GM23338 (cell line): ENCODE measurements at regions not wholly inside any gene's neighbourhood (a gene's known extent, or its start where the extent isn't known, plus 50 kb on each side); places are given as distances from the start of the nearest gene placed in this dataset.

Experiments used
- ATAC-seq: fragments of 200-7000 bp; cut with Tn5 transposase; 3 replicates; pipeline ENCODE4 v1.9.1; 2020
- DNase-seq: peaks from one replicate; pipeline ENCODE4 v3.0.0-alpha.2; 2015; ENCODE audit warnings: low spot score
- H2AFZ ChIP-seq: fragments of 200-600 bp; sonication (generic); 2 replicates; pipeline ENCODE4 v1.8.0; 2016; ENCODE audit warnings: antibody characterized with exemption, mild to moderate bottlenecking, moderate library complexity
- H3F3A ChIP-seq: fragments of 200-600 bp; sonication (generic); replicated peaks from 2 replicates; pipeline ENCODE4 v1.8.0; 2017; ENCODE audit warnings: antibody characterized with exemption, mixed run types, low read depth
- H3K27ac ChIP-seq: fragments of 200-600 bp; sonication (generic); 2 replicates; pipeline ENCODE4 v1.6.1; 2016; ENCODE audit warnings: low read depth
- H3K27me3 ChIP-seq: fragments of 200-600 bp; sonication (generic); 2 replicates; pipeline ENCODE4 v1.8.0; 2016; ENCODE audit warnings: mild to moderate bottlenecking, mixed run types, moderate library complexity; ENCODE audit not compliant: insufficient read depth
- H3K36me3 ChIP-seq: fragments of 200-600 bp; sonication (generic); 2 replicates; pipeline ENCODE4 v1.8.0; 2016; ENCODE audit warnings: mild to moderate bottlenecking; ENCODE audit not compliant: insufficient read depth
- H3K4me1 ChIP-seq: fragments of 200-600 bp; sonication (generic); 2 replicates; pipeline ENCODE4 v1.8.0; 2016; ENCODE audit warnings: mild to moderate bottlenecking, moderate library complexity; ENCODE audit not compliant: insufficient read depth
- H3K4me2 ChIP-seq: fragments of 200-600 bp; sonication (generic); 2 replicates; pipeline ENCODE4 v1.7.1; 2017; ENCODE audit warnings: mixed run types
- H3K4me3 ChIP-seq: fragments of 200-600 bp; sonication (generic); 2 replicates; pipeline ENCODE4 v1.6.1; 2016; ENCODE audit warnings: mixed run types
- H3K79me2 ChIP-seq: fragments of 200-600 bp; sonication (generic); replicated peaks from 2 replicates; pipeline ENCODE4 v1.8.0; 2017; ENCODE audit warnings: mild to moderate bottlenecking; ENCODE audit not compliant: insufficient read depth
- H3K9me2 ChIP-seq: fragments of 200-600 bp; sonication (generic); 2 replicates; pipeline ENCODE4 v1.8.0; 2017; ENCODE audit not compliant: insufficient read depth
- H4K20me1 ChIP-seq: fragments of 200-600 bp; sonication (generic); replicated peaks from 2 replicates; pipeline ENCODE4 v1.8.0; 2017; ENCODE audit warnings: mild to moderate bottlenecking; ENCODE audit not compliant: insufficient read depth
- H3K27ac Mint-ChIP-seq: 2 replicates; pipeline ENCODE4 v1.8.0; 2020; ENCODE audit warnings: inconsistent platforms, mild to moderate bottlenecking, moderate library complexity, mixed read lengths
- H3K27me3 Mint-ChIP-seq: 3 replicates; pipeline ENCODE4 v1.8.0; 2022; ENCODE audit warnings: low read depth, mild to moderate bottlenecking, moderate library complexity, mixed read lengths, inconsistent platforms; ENCODE audit not compliant: insufficient read depth, poor library complexity
- H3K36me3 Mint-ChIP-seq: 3 replicates; pipeline ENCODE4 v1.8.0; 2021; ENCODE audit warnings: low read depth, mild to moderate bottlenecking, inconsistent platforms, moderate library complexity, mixed read lengths
- H3K4me1 Mint-ChIP-seq: 3 replicates; pipeline ENCODE4 v1.8.0; 2020; ENCODE audit warnings: mild to moderate bottlenecking, inconsistent platforms, mixed read lengths
- H3K4me3 Mint-ChIP-seq: 3 replicates; pipeline ENCODE4 v1.8.0; 2021; ENCODE audit warnings: moderate library complexity, mild to moderate bottlenecking, inconsistent platforms, mixed read lengths
- H3K9me3 Mint-ChIP-seq: 3 replicates; pipeline ENCODE4 v1.8.0; 2020; ENCODE audit warnings: moderate library complexity, mild to moderate bottlenecking, inconsistent platforms, mixed read lengths
- CREB1 ChIP-seq: fragments of 250-450 bp; sonication (Bioruptor Pico); IDR thresholded peaks from 2 replicates; pipeline ENCODE4 v1.5.0; 2020; ENCODE audit warnings: low read depth, mild to moderate bottlenecking, moderate library complexity
- EZH2 ChIP-seq: fragments of 200-600 bp; sonication (generic); IDR thresholded peaks from one replicate; pipeline ENCODE4 v1.8.0; 2017; ENCODE audit warnings: antibody characterized with exemption, mild to moderate bottlenecking, low read depth; ENCODE audit not compliant: unreplicated experiment
- EZH2phosphoT487 ChIP-seq: fragments of 200-600 bp; sonication (generic); IDR thresholded peaks from one replicate; pipeline ENCODE4 v1.8.1; 2018; ENCODE audit warnings: antibody characterized with exemption; ENCODE audit not compliant: unreplicated experiment
- JUNB ChIP-seq: IDR thresholded peaks from one replicate; pipeline ENCODE4 v1.6.1; 2016; ENCODE audit warnings: antibody characterized with exemption; ENCODE audit not compliant: unreplicated experiment
- NANOG ChIP-seq: IDR thresholded peaks from 2 replicates; pipeline ENCODE4 v1.6.1; 2016; ENCODE audit warnings: antibody characterized with exemption, borderline replicate concordance
- ZNF114 ChIP-seq: fragments of 250-450 bp; sonication (Bioruptor Pico); IDR thresholded peaks from 2 replicates; pipeline ENCODE4 v1.5.0; 2020; ENCODE audit warnings: mild to moderate bottlenecking, moderate library complexity
- ZNF331 ChIP-seq: fragments of 250-450 bp; sonication (Bioruptor Pico); IDR thresholded peaks from 2 replicates; pipeline ENCODE4 v1.5.0; 2020; ENCODE audit warnings: low read depth, mild to moderate bottlenecking, moderate library complexity
- TF ChIP-seq, protein P1 (sequence below): IDR thresholded peaks from one replicate; pipeline ENCODE4 v1.6.1; 2018; ENCODE audit warnings: antibody characterized with exemption; ENCODE audit not compliant: unreplicated experiment
- TF ChIP-seq, protein P2 (sequence below): fragments of 250-450 bp; sonication (Bioruptor Pico); IDR thresholded peaks from 2 replicates; pipeline ENCODE4 v1.5.0; 2020; ENCODE audit warnings: mild to moderate bottlenecking, moderate library complexity

GRCh38 chr1:96207936-96208335 is 513.6 kb upstream of the PTBP2 start:
- Histone ChIP-seq H2AFZ (no peak overlapping the region), H3K27ac (no peak overlapping the region), H4K20me1 (no peaks in the 10 kb centered on the region), H3F3A (no peaks in the 10 kb centered on the region), H3K4me2 (no peak overlapping the region), H3K4me3 (no peak overlapping the region), H3K36me3 (no peaks in the 10 kb centered on the region), H3K9me2 (peaks cover 7% of the 10 kb centered on the region), H3K27me3 (no peaks in the 10 kb centered on the region), H3K4me1 (no peaks in the 10 kb centered on the region), H3K79me2 (no peaks in the 10 kb centered on the region)
- H3K36me3 Mint-ChIP-seq: no peaks in the 10 kb centered on the region
- DNase-seq (no peak), ATAC-seq (no peak)
- TF ChIP-seq, protein P1, sequence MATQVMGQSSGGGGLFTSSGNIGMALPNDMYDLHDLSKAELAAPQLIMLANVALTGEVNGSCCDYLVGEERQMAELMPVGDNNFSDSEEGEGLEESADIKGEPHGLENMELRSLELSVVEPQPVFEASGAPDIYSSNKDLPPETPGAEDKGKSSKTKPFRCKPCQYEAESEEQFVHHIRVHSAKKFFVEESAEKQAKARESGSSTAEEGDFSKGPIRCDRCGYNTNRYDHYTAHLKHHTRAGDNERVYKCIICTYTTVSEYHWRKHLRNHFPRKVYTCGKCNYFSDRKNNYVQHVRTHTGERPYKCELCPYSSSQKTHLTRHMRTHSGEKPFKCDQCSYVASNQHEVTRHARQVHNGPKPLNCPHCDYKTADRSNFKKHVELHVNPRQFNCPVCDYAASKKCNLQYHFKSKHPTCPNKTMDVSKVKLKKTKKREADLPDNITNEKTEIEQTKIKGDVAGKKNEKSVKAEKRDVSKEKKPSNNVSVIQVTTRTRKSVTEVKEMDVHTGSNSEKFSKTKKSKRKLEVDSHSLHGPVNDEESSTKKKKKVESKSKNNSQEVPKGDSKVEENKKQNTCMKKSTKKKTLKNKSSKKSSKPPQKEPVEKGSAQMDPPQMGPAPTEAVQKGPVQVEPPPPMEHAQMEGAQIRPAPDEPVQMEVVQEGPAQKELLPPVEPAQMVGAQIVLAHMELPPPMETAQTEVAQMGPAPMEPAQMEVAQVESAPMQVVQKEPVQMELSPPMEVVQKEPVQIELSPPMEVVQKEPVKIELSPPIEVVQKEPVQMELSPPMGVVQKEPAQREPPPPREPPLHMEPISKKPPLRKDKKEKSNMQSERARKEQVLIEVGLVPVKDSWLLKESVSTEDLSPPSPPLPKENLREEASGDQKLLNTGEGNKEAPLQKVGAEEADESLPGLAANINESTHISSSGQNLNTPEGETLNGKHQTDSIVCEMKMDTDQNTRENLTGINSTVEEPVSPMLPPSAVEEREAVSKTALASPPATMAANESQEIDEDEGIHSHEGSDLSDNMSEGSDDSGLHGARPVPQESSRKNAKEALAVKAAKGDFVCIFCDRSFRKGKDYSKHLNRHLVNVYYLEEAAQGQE: no peak
- TF ChIP-seq NANOG: no peak
- TF ChIP-seq, protein P2, sequence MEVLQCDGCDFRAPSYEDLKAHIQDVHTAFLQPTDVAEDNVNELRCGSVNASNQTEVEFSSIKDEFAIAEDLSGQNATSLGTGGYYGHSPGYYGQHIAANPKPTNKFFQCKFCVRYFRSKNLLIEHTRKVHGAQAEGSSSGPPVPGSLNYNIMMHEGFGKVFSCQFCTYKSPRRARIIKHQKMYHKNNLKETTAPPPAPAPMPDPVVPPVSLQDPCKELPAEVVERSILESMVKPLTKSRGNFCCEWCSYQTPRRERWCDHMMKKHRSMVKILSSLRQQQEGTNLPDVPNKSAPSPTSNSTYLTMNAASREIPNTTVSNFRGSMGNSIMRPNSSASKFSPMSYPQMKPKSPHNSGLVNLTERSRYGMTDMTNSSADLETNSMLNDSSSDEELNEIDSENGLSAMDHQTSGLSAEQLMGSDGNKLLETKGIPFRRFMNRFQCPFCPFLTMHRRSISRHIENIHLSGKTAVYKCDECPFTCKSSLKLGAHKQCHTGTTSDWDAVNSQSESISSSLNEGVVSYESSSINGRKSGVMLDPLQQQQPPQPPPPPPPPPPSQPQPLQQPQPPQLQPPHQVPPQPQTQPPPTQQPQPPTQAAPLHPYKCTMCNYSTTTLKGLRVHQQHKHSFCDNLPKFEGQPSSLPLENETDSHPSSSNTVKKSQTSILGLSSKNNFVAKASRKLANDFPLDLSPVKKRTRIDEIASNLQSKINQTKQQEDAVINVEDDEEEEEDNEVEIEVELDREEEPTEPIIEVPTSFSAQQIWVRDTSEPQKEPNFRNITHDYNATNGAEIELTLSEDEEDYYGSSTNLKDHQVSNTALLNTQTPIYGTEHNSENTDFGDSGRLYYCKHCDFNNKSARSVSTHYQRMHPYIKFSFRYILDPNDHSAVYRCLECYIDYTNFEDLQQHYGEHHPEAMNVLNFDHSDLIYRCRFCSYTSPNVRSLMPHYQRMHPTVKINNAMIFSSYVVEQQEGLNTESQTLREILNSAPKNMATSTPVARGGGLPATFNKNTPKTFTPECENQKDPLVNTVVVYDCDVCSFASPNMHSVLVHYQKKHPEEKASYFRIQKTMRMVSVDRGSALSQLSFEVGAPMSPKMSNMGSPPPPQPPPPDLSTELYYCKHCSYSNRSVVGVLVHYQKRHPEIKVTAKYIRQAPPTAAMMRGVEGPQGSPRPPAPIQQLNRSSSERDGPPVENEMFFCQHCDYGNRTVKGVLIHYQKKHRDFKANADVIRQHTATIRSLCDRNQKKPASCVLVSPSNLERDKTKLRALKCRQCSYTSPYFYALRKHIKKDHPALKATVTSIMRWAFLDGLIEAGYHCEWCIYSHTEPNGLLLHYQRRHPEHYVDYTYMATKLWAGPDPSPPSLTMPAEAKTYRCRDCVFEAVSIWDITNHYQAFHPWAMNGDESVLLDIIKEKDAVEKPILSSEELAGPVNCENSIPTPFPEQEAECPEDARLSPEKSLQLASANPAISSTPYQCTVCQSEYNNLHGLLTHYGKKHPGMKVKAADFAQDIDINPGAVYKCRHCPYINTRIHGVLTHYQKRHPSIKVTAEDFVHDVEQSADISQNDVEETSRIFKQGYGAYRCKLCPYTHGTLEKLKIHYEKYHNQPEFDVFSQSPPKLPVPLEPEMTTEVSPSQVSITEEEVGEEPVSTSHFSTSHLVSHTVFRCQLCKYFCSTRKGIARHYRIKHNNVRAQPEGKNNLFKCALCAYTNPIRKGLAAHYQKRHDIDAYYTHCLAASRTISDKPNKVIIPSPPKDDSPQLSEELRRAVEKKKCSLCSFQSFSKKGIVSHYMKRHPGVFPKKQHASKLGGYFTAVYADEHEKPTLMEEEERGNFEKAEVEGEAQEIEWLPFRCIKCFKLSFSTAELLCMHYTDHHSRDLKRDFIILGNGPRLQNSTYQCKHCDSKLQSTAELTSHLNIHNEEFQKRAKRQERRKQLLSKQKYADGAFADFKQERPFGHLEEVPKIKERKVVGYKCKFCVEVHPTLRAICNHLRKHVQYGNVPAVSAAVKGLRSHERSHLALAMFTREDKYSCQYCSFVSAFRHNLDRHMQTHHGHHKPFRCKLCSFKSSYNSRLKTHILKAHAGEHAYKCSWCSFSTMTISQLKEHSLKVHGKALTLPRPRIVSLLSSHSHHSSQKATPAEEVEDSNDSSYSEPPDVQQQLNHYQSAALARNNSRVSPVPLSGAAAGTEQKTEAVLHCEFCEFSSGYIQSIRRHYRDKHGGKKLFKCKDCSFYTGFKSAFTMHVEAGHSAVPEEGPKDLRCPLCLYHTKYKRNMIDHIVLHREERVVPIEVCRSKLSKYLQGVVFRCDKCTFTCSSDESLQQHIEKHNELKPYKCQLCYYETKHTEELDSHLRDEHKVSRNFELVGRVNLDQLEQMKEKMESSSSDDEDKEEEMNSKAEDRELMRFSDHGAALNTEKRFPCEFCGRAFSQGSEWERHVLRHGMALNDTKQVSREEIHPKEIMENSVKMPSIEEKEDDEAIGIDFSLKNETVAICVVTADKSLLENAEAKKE: no peak
- TF ChIP-seq EZH2: no peak
- no peak for TF ChIP-seq ZNF331
- TF ChIP-seq EZH2phosphoT487: no peak
- TF ChIP-seq JUNB: no peak
- TF ChIP-seq ZNF114 (CRISPR knock-in tag): no peak
- TF ChIP-seq CREB1 (CRISPR knock-in tag): no peak
- no peaks in the 10 kb centered on the region for H3K27me3 Mint-ChIP-seq
- H3K27ac Mint-ChIP-seq: no peak overlapping the region
- no peak overlapping the region for H3K4me3 Mint-ChIP-seq
- no peaks in the 10 kb centered on the region; the same call in 2 of the 3 replicates for H3K9me3 Mint-ChIP-seq
- H3K4me1 Mint-ChIP-seq: no peaks in the 10 kb centered on the region
